Memory B cell (primary cell): ENCODE measurements at regions not wholly inside any gene's neighbourhood (a gene's known extent, or its start where the extent isn't known, plus 50 kb on each side); places are given as distances from the start of the nearest gene placed in this dataset.
"Not testable (repeated sequence)": the region's sequence is repeated elsewhere in the genome, so short reads cannot be mapped to it uniquely, and the experiment has no call there.

Source experiments
- ATAC-seq: fragments of 150-1000 bp; cut with Tn5 transposase; 2 replicates; pipeline ENCODE4 v1.10.0; 2021; ENCODE audit warnings: low read depth, mild to moderate bottlenecking, moderate library complexity
- DNase-seq, 2 donors: peaks; one replicate each; pipeline ENCODE4 v3.0.0; 2022; ENCODE audit warnings: low spot score in 2 of 2
- H3K27ac Mint-ChIP-seq: one replicate; pipeline ENCODE4 v1.8.0; 2022; ENCODE audit warnings: mild to moderate bottlenecking, moderate library complexity, mixed read lengths
- H3K27me3 Mint-ChIP-seq: one replicate; pipeline ENCODE4 v1.8.0; 2022; ENCODE audit warnings: mixed read lengths
- H3K36me3 Mint-ChIP-seq: one replicate; pipeline ENCODE4 v1.8.0; 2022; ENCODE audit warnings: mild to moderate bottlenecking, mixed read lengths
- H3K4me1 Mint-ChIP-seq: one replicate; pipeline ENCODE4 v1.8.0; 2022; ENCODE audit warnings: mixed read lengths
- H3K4me3 Mint-ChIP-seq: one replicate; pipeline ENCODE4 v1.8.0; 2022; ENCODE audit warnings: mild to moderate bottlenecking, moderate library complexity, mixed read lengths
- H3K9me3 Mint-ChIP-seq: one replicate; pipeline ENCODE4 v1.8.0; 2022; ENCODE audit warnings: mixed read lengths

DNA sequence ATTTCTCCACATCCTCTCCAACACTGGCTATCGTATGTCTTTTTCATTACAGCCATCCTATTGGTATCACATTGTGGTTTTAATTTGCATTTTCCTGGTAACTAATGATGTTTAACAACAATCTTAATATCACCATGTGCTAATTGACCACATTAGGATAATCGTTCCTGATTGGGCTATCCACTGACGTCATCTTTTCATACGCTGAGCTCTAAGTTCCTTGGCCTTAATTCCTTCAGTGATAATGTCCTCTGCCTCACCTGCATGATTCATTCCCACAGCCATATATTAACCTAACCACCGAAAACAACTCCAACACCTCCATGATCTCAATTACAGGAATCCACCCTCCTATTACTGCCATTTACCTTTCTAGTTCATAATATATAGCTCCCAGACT, 547.9 kb upstream of the BRINP1 start:
- H3K4me3 Mint-ChIP-seq, result no peak overlapping the region
- H3K27ac Mint-ChIP-seq, result no peak overlapping the region
- H3K36me3 Mint-ChIP-seq, result no peaks in the 10 kb centered on the region
- H3K27me3 Mint-ChIP-seq, result no peaks in the 10 kb centered on the region
- DNase-seq (no peak), ATAC-seq (no peak)
- H3K4me1 Mint-ChIP-seq, result no peaks in the 10 kb centered on the region
- H3K9me3 Mint-ChIP-seq, result peaks cover 8% of the 10 kb centered on the region

DNA sequence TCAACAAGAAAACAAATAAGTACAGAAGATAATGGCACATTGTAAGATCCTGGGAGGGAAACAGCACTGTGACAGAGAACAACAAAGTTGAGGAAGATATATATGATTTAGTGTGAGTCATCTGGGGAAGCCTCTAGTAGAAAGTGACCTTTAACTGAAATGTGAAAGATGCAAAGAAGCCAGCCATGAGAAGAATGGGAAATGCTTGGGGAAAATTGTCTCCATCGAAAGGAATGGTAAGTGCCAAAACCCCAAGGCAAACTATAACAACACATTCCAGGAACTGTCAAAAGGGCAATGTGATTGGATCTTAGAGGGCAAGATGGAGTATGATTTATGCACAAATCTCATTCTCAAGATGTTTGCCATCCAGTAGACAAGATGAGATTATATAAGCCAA, 537.8 kb upstream of the BRINP1 start:
- Mint-ChIP-seq H3K4me3 (no peak overlapping the region), H3K4me1 (no peaks in the 10 kb centered on the region), H3K36me3 (no peaks in the 10 kb centered on the region), H3K27ac (no peak overlapping the region), H3K27me3 (peaks cover 4% of the 10 kb centered on the region), H3K9me3 (peaks cover 11% of the 10 kb centered on the region)
- ATAC-seq (no peak), DNase-seq (no peak)

DNA sequence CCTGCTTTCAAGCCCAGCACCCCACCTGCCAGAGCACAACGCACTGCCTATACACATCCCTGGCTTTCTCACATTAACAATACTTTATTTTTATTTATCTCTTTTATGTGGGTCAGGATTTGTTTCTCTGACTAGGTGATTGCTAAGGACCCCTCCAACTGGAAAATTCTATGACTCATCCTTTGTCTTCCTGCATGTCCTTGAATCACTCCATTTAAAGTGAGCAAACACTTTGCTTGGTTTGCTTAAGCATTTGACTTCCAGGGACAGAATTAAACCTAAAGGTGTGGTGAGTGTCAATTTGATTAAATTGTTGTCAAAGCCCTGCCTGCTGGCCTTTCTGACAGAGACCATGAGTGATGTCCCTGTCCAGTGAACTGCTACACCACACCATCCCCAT, 536.5 kb upstream of the BRINP1 start:
- Mint-ChIP-seq H3K36me3 (no peaks in the 10 kb centered on the region), H3K9me3 (peaks cover 11% of the 10 kb centered on the region), H3K4me1 (no peaks in the 10 kb centered on the region), H3K27me3 (peaks cover 4% of the 10 kb centered on the region), H3K27ac (no peak overlapping the region), H3K4me3 (no peak overlapping the region)
- DNase-seq (no peak), ATAC-seq (no peak)

DNA sequence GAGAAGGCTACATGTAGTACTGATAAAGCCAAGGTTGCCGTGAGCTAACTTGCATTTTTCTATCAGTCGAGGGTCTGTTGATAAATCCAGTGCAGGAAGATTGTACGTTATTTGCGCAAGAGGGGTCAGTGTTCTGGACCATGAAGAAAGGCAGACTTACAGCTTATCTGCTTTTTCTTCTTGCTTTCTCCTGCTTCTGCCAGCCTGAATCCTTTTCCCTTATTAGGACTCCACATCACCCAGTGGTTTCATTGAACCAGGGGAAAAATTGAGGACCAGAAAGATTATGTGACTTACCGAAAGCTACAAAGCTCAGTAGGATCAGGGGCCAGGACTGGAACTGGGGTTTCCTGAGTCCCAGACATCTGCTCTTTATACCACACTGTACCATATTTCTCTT, 534.6 kb upstream of the BRINP1 start:
- H3K27me3 Mint-ChIP-seq, result peaks cover 4% of the 10 kb centered on the region
- no peak for DNase-seq
- no peak for ATAC-seq
- no peak overlapping the region for H3K27ac Mint-ChIP-seq
- no peak overlapping the region for H3K4me3 Mint-ChIP-seq
- peaks cover 9% of the 10 kb centered on the region for H3K9me3 Mint-ChIP-seq
- no peaks in the 10 kb centered on the region for H3K36me3 Mint-ChIP-seq
- H3K4me1 Mint-ChIP-seq, result no peaks in the 10 kb centered on the region

DNA sequence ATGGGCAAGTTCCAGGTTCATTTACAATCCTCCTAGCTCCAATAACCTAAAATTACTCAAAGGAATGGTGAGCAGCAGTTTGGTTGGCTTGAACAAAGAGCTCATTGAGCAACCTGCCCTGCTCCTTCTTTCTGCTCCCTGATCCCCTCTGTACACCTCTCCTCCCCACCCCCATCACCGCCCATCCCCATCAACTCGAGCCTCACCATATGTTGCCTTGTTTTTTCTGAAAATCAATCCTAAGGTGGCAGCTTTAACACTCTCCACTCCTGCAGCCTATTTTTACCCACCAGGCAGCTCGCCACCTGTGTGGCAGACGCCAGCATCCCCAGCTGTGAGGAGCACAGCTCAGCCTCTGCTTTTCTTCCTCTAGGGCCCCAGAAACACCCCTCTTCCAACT, 533.4 kb upstream of the BRINP1 start:
- H3K9me3 Mint-ChIP-seq, result peaks cover 5% of the 10 kb centered on the region
- no peak for ATAC-seq
- no peak for DNase-seq
- no peak overlapping the region for H3K4me3 Mint-ChIP-seq
- H3K4me1 Mint-ChIP-seq, result no peaks in the 10 kb centered on the region
- no peak overlapping the region for H3K27ac Mint-ChIP-seq
- no peaks in the 10 kb centered on the region for H3K36me3 Mint-ChIP-seq
- H3K27me3 Mint-ChIP-seq, result peaks cover 4% of the 10 kb centered on the region

DNA sequence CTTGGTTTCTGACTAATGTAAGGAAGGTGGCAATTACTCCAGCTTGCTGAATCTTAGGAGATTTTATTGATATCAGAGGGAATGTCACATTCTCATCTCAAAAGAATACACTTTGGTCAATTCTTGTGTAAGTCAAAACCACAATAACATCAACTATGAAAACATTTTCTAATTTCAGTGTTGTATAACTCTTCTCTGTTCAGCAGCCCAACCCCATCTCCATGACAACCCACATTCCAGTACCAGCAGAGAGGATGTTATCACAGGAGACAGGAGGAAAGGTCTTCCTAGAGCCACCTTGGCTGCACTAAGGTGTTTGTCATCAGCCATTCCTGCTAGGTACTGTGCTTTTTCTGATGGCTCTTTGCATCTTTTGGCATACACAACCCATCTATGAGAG, 529.1 kb upstream of the BRINP1 start:
- H3K4me1 Mint-ChIP-seq, result no peaks in the 10 kb centered on the region
- no peak for DNase-seq
- no peak overlapping the region for H3K27ac Mint-ChIP-seq
- H3K4me3 Mint-ChIP-seq, result no peak overlapping the region
- H3K27me3 Mint-ChIP-seq, result peaks cover 13% of the 10 kb centered on the region
- peaks cover 2% of the 10 kb centered on the region for H3K9me3 Mint-ChIP-seq
- H3K36me3 Mint-ChIP-seq, result no peaks in the 10 kb centered on the region
- no peak for ATAC-seq

DNA sequence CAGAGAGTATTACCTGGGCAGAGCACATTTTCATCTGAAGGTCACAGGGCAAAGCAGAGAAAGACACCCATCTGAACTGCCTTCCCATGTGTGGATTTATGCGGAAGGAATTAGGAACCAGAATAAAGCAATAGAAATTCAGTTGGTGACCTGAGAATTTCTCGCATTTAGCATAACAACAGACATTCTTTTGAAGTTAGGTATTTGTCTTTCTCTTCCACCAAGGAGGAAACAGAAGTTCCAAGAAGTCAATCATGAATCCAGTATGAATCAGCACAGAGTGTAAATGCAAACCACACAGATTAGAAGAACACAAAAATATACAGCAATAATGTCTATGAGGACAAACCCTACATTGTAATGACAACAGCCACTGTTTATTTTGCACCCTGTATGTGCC, 515.2 kb upstream of the BRINP1 start:
- Mint-ChIP-seq H3K36me3 (no peaks in the 10 kb centered on the region), H3K4me3 (no peak overlapping the region), H3K9me3 (no peaks in the 10 kb centered on the region), H3K27me3 (no peaks in the 10 kb centered on the region), H3K4me1 (no peaks in the 10 kb centered on the region), H3K27ac (no peak overlapping the region)
- ATAC-seq (no peak), DNase-seq (no peak)

DNA sequence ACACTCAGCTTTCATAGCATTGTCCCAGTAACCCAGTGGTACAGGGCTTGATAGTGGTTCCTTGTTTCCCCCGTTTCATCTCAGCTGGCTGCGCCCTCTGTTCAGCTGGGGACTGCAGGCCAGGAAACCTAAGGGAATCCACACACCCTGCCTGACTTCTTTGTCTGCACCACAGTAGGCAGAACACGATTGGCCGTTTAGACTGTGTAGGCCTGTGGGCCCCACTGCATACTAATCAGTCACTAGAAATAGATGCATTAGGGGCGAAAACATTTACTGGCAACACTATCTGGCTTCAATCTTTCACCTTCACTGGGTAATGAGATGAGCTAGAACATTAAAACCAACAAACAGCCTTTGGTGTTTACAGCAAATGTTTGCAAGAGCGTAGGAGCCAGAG, 512.7 kb upstream of the BRINP1 start:
- DNase-seq (no peak), ATAC-seq (no peak)
- Mint-ChIP-seq H3K4me3 (no peak overlapping the region), H3K4me1 (no peaks in the 10 kb centered on the region), H3K27ac (no peak overlapping the region), H3K36me3 (no peaks in the 10 kb centered on the region), H3K27me3 (peaks cover 2% of the 10 kb centered on the region), H3K9me3 (no peaks in the 10 kb centered on the region)

DNA sequence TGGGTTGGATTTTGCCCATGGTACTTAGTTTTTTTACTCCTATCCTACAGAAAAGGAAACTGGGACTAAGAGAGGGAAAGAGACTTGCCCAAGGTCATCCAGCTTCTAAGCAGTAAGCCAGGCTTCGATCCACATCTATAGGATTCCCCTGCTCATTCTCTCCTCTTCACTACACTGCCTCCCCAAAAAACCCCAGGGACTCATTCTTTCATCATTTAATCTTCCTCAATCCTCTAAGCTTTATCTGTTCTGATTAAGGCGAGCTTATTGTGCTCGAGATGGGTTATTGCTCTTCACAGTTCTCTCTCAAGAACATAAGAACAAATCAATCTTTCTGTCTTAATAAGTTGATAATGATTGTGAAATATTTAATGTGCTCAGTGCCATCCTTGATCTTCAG, 511.1 kb upstream of the BRINP1 start:
- H3K36me3 Mint-ChIP-seq, result no peaks in the 10 kb centered on the region
- no peak for ATAC-seq

DNA sequence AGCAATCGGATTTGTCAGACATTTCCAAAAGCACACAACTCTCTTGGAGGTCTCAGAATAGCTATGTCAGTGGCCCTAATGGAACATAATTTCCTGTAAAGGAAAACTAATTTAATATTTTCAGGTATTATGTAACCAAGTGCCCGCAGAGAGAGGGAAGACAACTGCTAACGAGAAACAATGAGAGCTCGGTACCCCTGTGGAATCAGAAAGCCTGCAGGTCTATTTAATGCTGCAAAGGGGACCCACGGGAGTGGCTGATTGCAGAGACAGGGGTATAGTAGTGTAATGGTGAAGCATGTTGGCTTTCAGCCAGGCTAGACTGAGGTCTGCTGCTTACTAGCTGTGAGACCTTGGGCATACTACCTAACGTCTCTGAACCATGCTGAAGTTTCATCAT, 508.1 kb upstream of the BRINP1 start:
- Mint-ChIP-seq H3K36me3 (no peaks in the 10 kb centered on the region), H3K9me3 (no peaks in the 10 kb centered on the region), H3K27me3 (peaks cover 3% of the 10 kb centered on the region), H3K4me3 (no peak overlapping the region), H3K27ac (no peak overlapping the region), H3K4me1 (no peaks in the 10 kb centered on the region)
- DNase-seq, result no peak
- ATAC-seq, result no peak

More for the DNA sequence above, 511.1 kb upstream of the BRINP1 start:
- peaks cover 3% of the 10 kb centered on the region for H3K27me3 Mint-ChIP-seq
- no peak overlapping the region for H3K27ac Mint-ChIP-seq
- no peak overlapping the region for H3K4me3 Mint-ChIP-seq
- H3K4me1 Mint-ChIP-seq, result no peaks in the 10 kb centered on the region
- H3K9me3 Mint-ChIP-seq, result no peaks in the 10 kb centered on the region
- no peak for DNase-seq

DNA sequence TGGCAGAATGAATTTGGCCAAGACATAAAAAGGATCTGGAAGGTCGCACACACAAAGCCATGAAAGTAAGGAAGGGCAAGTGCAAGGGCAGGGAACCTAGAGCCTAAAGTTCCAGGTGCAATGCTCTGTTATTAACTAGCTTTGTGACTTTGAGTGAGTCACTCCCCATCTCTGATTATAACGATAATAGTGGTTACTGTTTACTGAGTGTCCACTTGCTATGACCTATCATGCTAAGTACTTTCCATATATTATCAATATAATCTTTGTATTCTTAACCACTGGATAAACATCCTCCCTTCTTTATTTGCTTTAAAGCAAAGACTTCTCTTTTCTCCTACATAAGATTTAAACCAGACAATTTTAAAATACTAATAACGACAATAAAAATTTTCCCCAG, 504.6 kb upstream of the BRINP1 start:
- H3K9me3 Mint-ChIP-seq, result no peaks in the 10 kb centered on the region
- no peak overlapping the region for H3K27ac Mint-ChIP-seq
- no peak for ATAC-seq
- DNase-seq, result no peak
- peaks cover 3% of the 10 kb centered on the region for H3K27me3 Mint-ChIP-seq
- no peaks in the 10 kb centered on the region for H3K4me1 Mint-ChIP-seq
- H3K4me3 Mint-ChIP-seq, result no peak overlapping the region
- H3K36me3 Mint-ChIP-seq, result no peaks in the 10 kb centered on the region

DNA sequence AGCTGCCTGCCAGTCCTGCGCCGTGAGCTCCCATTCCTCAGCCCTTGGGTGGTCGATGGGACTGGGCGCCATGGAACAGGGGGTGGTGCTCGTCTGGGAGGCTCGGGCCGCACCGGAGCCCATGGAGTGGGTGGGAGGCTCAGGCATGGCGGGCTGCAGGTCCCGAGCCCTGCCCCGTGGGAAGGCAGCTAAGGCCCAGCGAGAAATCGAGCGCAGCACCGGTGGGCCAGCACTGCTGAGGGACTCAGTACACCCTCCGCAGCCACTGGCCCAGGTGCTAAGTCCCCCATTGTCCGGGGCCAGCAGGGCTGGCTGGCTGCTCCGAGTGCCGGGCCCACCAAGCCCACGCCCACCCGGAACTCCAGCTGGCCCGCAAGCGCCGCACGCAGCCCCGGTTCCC, 501.0 kb upstream of the BRINP1 start:
- not testable (repeated sequence) for ATAC-seq, H3K27me3 Mint-ChIP-seq, H3K27ac Mint-ChIP-seq, H3K36me3 Mint-ChIP-seq, H3K4me1 Mint-ChIP-seq, DNase-seq, H3K9me3 Mint-ChIP-seq, H3K4me3 Mint-ChIP-seq

DNA sequence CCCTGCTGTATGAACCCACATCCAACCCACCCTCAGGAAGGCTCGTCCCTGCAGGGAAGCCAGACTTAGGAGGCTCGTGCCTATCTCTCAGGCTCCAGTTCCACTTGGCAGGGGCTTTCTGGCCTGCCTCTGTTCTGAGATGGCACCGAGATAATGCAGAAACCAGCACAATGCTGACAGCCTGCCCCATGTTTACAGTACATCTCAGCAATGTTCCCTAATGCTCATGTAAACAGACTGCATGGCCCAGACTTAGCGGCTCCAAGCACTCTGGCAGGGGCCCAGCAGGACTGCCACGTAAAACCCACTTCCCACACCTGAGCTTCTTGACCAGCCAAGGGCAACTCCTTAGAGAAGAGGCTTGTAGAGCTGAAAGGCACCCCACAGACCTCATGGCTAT, 499.5 kb upstream of the BRINP1 start:
- no peak for ATAC-seq
- H3K27ac Mint-ChIP-seq, result no peak overlapping the region

DNA sequence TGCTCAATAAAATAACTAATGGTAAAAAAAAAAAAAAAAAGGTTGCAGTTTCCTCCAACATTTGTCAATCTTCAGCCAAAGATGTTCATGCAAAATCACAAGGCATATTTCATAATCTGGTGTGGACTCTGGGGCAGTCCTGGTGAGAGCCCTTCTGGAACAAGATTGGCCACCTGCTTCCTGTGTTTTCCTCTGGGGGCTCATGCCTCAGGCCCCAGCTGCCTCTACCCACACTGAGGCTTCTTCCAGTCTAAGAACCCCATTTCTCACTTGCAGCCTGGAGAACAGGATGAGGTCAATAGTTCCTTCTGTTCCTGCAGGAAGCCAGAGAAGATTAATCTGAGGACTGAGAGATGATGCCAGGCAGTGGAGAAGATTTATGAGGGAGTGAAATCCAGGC, 492.6 kb upstream of the BRINP1 start:
- Mint-ChIP-seq H3K36me3 (no peaks in the 10 kb centered on the region), H3K27ac (no peak overlapping the region), H3K4me3 (no peak overlapping the region), H3K4me1 (no peaks in the 10 kb centered on the region), H3K9me3 (peaks cover 2% of the 10 kb centered on the region), H3K27me3 (peaks cover 5% of the 10 kb centered on the region)
- DNase-seq (no peak), ATAC-seq (no peak)

More for the DNA sequence above, 499.5 kb upstream of the BRINP1 start:
- H3K9me3 Mint-ChIP-seq, result no peaks in the 10 kb centered on the region
- H3K36me3 Mint-ChIP-seq, result no peaks in the 10 kb centered on the region
- DNase-seq, result no peak
- H3K4me1 Mint-ChIP-seq, result no peaks in the 10 kb centered on the region
- H3K27me3 Mint-ChIP-seq, result no peaks in the 10 kb centered on the region
- H3K4me3 Mint-ChIP-seq, result no peak overlapping the region

DNA sequence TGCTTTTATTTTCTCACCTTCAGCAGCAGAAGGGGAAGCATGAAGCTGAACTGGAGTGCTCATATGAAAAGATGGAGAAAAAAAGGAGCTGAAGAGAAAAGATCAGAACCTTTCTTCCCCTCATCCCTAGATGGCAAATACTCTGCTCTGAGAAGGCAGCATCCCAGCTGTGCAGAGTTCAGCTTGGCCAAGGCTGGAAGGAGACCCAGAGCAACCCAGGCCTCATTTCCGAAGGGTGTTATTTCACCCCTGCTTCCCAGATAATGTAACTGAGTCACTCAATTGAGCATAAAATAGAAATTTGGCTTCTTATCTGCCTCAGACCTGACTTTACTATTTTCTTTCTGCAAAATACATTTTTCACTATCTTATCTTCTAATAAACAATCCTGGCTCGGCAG, 489.9 kb upstream of the BRINP1 start:
- Mint-ChIP-seq H3K27me3 (peaks cover 5% of the 10 kb centered on the region), H3K27ac (no peak overlapping the region), H3K4me1 (no peaks in the 10 kb centered on the region), H3K36me3 (no peaks in the 10 kb centered on the region), H3K9me3 (peaks cover 2% of the 10 kb centered on the region), H3K4me3 (no peak overlapping the region)
- no peak for DNase-seq
- no peak for ATAC-seq

DNA sequence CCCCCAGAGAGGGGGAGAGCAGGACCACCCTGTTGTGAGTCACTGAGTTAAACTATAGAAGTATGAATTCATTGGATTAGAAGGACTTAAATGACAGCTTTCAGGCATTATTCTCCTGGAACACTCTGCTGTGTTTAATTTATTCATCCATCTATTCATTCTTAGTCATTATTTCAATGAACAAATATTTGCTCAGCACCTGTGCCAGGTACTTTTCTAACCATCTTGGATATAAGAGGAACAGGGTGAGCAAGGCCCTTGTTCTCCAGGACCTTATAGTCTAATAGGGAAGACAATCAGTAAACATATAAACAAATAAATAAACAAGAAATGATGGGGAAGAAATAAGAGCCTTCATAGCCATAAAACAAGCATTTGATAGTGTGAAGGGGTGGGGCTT, 483.9 kb upstream of the BRINP1 start:
- H3K27ac Mint-ChIP-seq, result no peak overlapping the region

More for the DNA sequence above, 483.9 kb upstream of the BRINP1 start:
- no peaks in the 10 kb centered on the region for H3K4me1 Mint-ChIP-seq
- H3K27me3 Mint-ChIP-seq, result peaks cover 16% of the 10 kb centered on the region
- no peak overlapping the region for H3K4me3 Mint-ChIP-seq
- no peak for DNase-seq
- no peaks in the 10 kb centered on the region for H3K36me3 Mint-ChIP-seq
- peaks cover 2% of the 10 kb centered on the region for H3K9me3 Mint-ChIP-seq
- no peak for ATAC-seq
